ENCODE measurements at regions not wholly inside any gene's neighbourhood (a gene's known extent, or its start where the extent isn't known, plus 50 kb on each side); places are given as distances from the start of the nearest gene placed in this dataset.

GRCh38 chr3:153919773-153920172 lies 201.4 kb upstream of the ARHGEF26 start:
- dilution Hi-C loops (cut with MboI; ENCODE audit: extremely low pct_ligation_motif_present, low sequenced_read_pairs), result no loop called here
- no peak for FAIRE-seq
- no peaks in the 10 kb centered on the region for H4K20me1 ChIP-seq (ENCODE audit: control insufficient read depth, extremely low read depth, insufficient read depth, low read length)

GRCh38 chr3:153921826-153922225 lies 199.4 kb upstream of the ARHGEF26 start:
- no peaks in the 10 kb centered on the region for H3K9me1 ChIP-seq (ENCODE audit: control insufficient read depth, extremely low read depth, insufficient read depth, low read length)
- H3K4me2 ChIP-seq (ENCODE audit: control insufficient read depth, extremely low read depth, insufficient read depth, low read depth, low read length), result no peak overlapping the region
- DNase-seq (ENCODE audit: low read depth, low spot score) (no peak), FAIRE-seq (no peak)
- no peaks in the 10 kb centered on the region for H3K79me2 ChIP-seq (ENCODE audit: control insufficient read depth, insufficient read depth, low read length)
- no peaks in the 10 kb centered on the region for H3K4me1 ChIP-seq (ENCODE audit: control insufficient read depth, extremely low read depth, insufficient read depth, low read length)
- no peak for TF ChIP-seq EZH2 (IDR thresholded peaks at IDR 0.05; ENCODE audit: low read length)
- no peak for TF ChIP-seq CTCF (optimal IDR thresholded peaks at IDR 0.05 in 1 of 3, IDR thresholded peaks at IDR 0.05 in 1 of 3, conservative IDR thresholded peaks at IDR 0.05 in 1 of 3; ENCODE audit: extremely low read depth in 1 of 3, insufficient read depth in 2 of 3, low read length in 3 of 3)
- no peaks in the 10 kb centered on the region for H4K20me1 ChIP-seq (ENCODE audit: control insufficient read depth, extremely low read depth, insufficient read depth, low read length)
- H3K27ac ChIP-seq (ENCODE audit: control insufficient read depth, insufficient read depth, low read length), result no peak overlapping the region
- dilution Hi-C loops (cut with MboI; ENCODE audit: extremely low pct_ligation_motif_present, low sequenced_read_pairs), result no loop called here
- H3K36me3 ChIP-seq (ENCODE audit: control insufficient read depth in 2 of 2, extremely low read depth in 1 of 2, insufficient read depth in 2 of 2, low read length in 2 of 2), result no peaks in the 10 kb centered on the region
- H3K9me3 ChIP-seq (ENCODE audit: control insufficient read depth, low read depth, low read length), result no peaks in the 10 kb centered on the region
- H2AFZ ChIP-seq (ENCODE audit: control insufficient read depth, low read length), result no peak overlapping the region
- H3K9ac ChIP-seq (ENCODE audit: control insufficient read depth, extremely low read depth, insufficient read depth, low read length), result no peak overlapping the region
- H3K27me3 ChIP-seq (ENCODE audit: control insufficient read depth, extremely low read depth, insufficient read depth, low read length), result no peaks in the 10 kb centered on the region
- no peak overlapping the region for H3K4me3 ChIP-seq (ENCODE audit: control insufficient read depth in 2 of 3, extremely low read depth in 1 of 3, insufficient read depth in 2 of 3, low read depth in 1 of 3, low read length in 3 of 3)

More at GRCh38 chr3:153919773-153920172, 201.4 kb upstream of the ARHGEF26 start:
- H3K36me3 ChIP-seq (ENCODE audit: control insufficient read depth in 2 of 2, extremely low read depth in 1 of 2, insufficient read depth in 2 of 2, low read length in 2 of 2), result no peaks in the 10 kb centered on the region
- no peaks in the 10 kb centered on the region for H3K27me3 ChIP-seq (ENCODE audit: control insufficient read depth, extremely low read depth, insufficient read depth, low read length)
- H3K4me1 ChIP-seq (ENCODE audit: control insufficient read depth, extremely low read depth, insufficient read depth, low read length), result no peaks in the 10 kb centered on the region
- H3K4me2 ChIP-seq (ENCODE audit: control insufficient read depth, extremely low read depth, insufficient read depth, low read depth, low read length), result no peak overlapping the region
- TF ChIP-seq CTCF (optimal IDR thresholded peaks at IDR 0.05 in 1 of 3, IDR thresholded peaks at IDR 0.05 in 1 of 3, conservative IDR thresholded peaks at IDR 0.05 in 1 of 3; ENCODE audit: extremely low read depth in 1 of 3, insufficient read depth in 2 of 3, low read length in 3 of 3) (no peak), EZH2 (IDR thresholded peaks at IDR 0.05; ENCODE audit: low read length) (no peak)
- no peak for DNase-seq (ENCODE audit: low read depth, low spot score)
- no peaks in the 10 kb centered on the region for H3K9me3 ChIP-seq (ENCODE audit: control insufficient read depth, low read depth, low read length)
- no peak overlapping the region for H3K4me3 ChIP-seq (ENCODE audit: control insufficient read depth in 2 of 3, extremely low read depth in 1 of 3, insufficient read depth in 2 of 3, low read depth in 1 of 3, low read length in 3 of 3)
- H3K27ac ChIP-seq (ENCODE audit: control insufficient read depth, insufficient read depth, low read length), result no peak overlapping the region
- H3K79me2 ChIP-seq (ENCODE audit: control insufficient read depth, insufficient read depth, low read length), result no peaks in the 10 kb centered on the region
- H3K9ac ChIP-seq (ENCODE audit: control insufficient read depth, extremely low read depth, insufficient read depth, low read length), result no peak overlapping the region
- H2AFZ ChIP-seq (ENCODE audit: control insufficient read depth, low read length), result no peak overlapping the region
- H3K9me1 ChIP-seq (ENCODE audit: control insufficient read depth, extremely low read depth, insufficient read depth, low read length), result no peaks in the 10 kb centered on the region
